PC-9 (cell line): ENCODE measurements at regions not wholly inside any gene's neighbourhood (a gene's known extent, or its start where the extent isn't known, plus 50 kb on each side); places are given as distances from the start of the nearest gene placed in this dataset.

ENCODE experiments used
- CTCF ChIP-seq: fragments of 200-600 bp; sonication (generic); conservative IDR thresholded peaks from 2 replicates; pipeline ENCODE4 v1.6.1; 2017; ENCODE audit warnings: mixed run types, antibody characterized with exemption, mild to moderate bottlenecking, moderate library complexity
- EZH2 ChIP-seq: fragments of 200-600 bp; sonication (generic); IDR thresholded peaks from 2 replicates; pipeline ENCODE4 v1.8.0; 2017; ENCODE audit warnings: antibody characterized with exemption, low read depth

GRCh38 chrX:40964008-40964407 is 121.2 kb upstream of the USP9X start:
- TF ChIP-seq CTCF (no peak), EZH2 (no peak)
